ENCODE measurements at regions not wholly inside any gene's neighbourhood (a gene's known extent, or its start where the extent isn't known, plus 50 kb on each side); places are given as distances from the start of the nearest gene placed in this dataset.
A peak's percentile ranks its signal among the peaks of the same experiment; 100 is the strongest.
"Not testable (repeated sequence)": the region's sequence is repeated elsewhere in the genome, so short reads cannot be mapped to it uniquely, and the experiment has no call there.

GRCh38 chr15:85280203-85280602 is 100.2 kb upstream of the AKAP13 start:
- DNase-seq (ENCODE audit: low read depth), result no peak
- H3K4me3 ChIP-seq (replicated peaks; ENCODE audit: low read depth, low read length), result no peak overlapping the region
- TF ChIP-seq, protein P1, sequence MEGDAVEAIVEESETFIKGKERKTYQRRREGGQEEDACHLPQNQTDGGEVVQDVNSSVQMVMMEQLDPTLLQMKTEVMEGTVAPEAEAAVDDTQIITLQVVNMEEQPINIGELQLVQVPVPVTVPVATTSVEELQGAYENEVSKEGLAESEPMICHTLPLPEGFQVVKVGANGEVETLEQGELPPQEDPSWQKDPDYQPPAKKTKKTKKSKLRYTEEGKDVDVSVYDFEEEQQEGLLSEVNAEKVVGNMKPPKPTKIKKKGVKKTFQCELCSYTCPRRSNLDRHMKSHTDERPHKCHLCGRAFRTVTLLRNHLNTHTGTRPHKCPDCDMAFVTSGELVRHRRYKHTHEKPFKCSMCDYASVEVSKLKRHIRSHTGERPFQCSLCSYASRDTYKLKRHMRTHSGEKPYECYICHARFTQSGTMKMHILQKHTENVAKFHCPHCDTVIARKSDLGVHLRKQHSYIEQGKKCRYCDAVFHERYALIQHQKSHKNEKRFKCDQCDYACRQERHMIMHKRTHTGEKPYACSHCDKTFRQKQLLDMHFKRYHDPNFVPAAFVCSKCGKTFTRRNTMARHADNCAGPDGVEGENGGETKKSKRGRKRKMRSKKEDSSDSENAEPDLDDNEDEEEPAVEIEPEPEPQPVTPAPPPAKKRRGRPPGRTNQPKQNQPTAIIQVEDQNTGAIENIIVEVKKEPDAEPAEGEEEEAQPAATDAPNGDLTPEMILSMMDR (IDR thresholded peaks at IDR 0.05; ENCODE audit: low read length, missing control alignments), result no peak

DNA sequence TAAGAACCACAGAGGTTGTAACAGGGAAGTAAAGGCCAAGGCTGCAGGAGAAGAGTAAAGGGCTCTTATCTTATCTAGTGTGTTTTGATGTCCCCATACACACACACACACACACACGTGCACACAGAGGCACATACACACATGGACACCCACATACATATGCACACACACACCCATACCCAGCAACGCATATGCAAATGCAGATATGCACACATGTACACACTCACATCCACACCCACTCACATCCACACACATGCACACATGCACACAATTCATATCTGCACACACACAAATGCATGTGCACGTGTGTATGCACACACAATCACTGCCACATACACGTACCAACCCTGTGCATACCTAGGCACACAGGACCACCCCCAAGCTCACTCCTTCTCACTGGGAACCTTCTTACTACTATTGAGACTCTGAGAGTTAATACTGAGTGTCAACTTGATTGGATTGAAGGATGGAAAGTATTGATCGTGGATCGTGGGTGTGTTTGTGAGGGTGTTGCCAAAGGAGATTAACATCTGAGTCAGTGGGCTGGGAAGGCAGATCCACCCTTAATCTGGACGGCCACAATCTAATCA is 99.0 kb upstream of the AKAP13 start:
- no peak for DNase-seq (ENCODE audit: low read depth)
- H3K4me3 ChIP-seq (replicated peaks; ENCODE audit: low read depth, low read length), result no peak overlapping the region
- TF ChIP-seq, protein P1 (IDR thresholded peaks at IDR 0.05; ENCODE audit: low read length, missing control alignments), result no peak

GRCh38 chr15:85282504-85283115 is 97.8 kb upstream of the AKAP13 start:
- peak; percentile 10 for DNase-seq (ENCODE audit: low read depth)
- TF ChIP-seq, protein P1 (IDR thresholded peaks at IDR 0.05; ENCODE audit: low read length, missing control alignments), result no peak
- H3K4me3 ChIP-seq (replicated peaks; ENCODE audit: low read depth, low read length), result no peak overlapping the region

GRCh38 chr15:85283815-85284214 is 96.6 kb upstream of the AKAP13 start:
- DNase-seq (ENCODE audit: low read depth); H3K4me3 ChIP-seq (replicated peaks; ENCODE audit: low read depth, low read length): not testable (repeated sequence)

GRCh38 chr15:85284497-85284896 is 95.9 kb upstream of the AKAP13 start:
- TF ChIP-seq, protein P1 (IDR thresholded peaks at IDR 0.05; ENCODE audit: low read length, missing control alignments), result no peak
- no peak overlapping the region for H3K4me3 ChIP-seq (replicated peaks; ENCODE audit: low read depth, low read length)
- no peak for DNase-seq (ENCODE audit: low read depth)

GRCh38 chr15:85289677-85290365 is 90.6 kb upstream of the AKAP13 start:
- TF ChIP-seq, protein P1 (IDR thresholded peaks at IDR 0.05; ENCODE audit: low read length, missing control alignments), result peak; percentile 66
- no peak overlapping the region for H3K4me3 ChIP-seq (replicated peaks; ENCODE audit: low read depth, low read length)
- peak; percentile 67 for DNase-seq (ENCODE audit: low read depth)

GRCh38 chr15:85292583-85292982 is 87.8 kb upstream of the AKAP13 start:
- DNase-seq (ENCODE audit: low read depth), result not testable (repeated sequence)

More at GRCh38 chr15:85292583-85292982, 87.8 kb upstream of the AKAP13 start:
- H3K4me3 ChIP-seq (replicated peaks; ENCODE audit: low read depth, low read length), result not testable (repeated sequence)
